GM18505 (cell line): ENCODE measurements at regions not wholly inside any gene's neighbourhood (a gene's known extent, or its start where the extent isn't known, plus 50 kb on each side); places are given as distances from the start of the nearest gene placed in this dataset.

Experiments used
- ATAC-seq: cut with Tn5 transposase; IDR thresholded peaks from one replicate; pipeline ENCODE4 v1.9.1; 2021; ENCODE audit not compliant: unreplicated experiment
- POLR2A ChIP-seq: IDR thresholded peaks from 4 replicates; pipeline ENCODE4 v1.6.1; 2011; ENCODE audit warnings: borderline replicate concordance; ENCODE audit not compliant: insufficient read depth, insufficient read length; ENCODE audit errors: extremely low read depth

DNA sequence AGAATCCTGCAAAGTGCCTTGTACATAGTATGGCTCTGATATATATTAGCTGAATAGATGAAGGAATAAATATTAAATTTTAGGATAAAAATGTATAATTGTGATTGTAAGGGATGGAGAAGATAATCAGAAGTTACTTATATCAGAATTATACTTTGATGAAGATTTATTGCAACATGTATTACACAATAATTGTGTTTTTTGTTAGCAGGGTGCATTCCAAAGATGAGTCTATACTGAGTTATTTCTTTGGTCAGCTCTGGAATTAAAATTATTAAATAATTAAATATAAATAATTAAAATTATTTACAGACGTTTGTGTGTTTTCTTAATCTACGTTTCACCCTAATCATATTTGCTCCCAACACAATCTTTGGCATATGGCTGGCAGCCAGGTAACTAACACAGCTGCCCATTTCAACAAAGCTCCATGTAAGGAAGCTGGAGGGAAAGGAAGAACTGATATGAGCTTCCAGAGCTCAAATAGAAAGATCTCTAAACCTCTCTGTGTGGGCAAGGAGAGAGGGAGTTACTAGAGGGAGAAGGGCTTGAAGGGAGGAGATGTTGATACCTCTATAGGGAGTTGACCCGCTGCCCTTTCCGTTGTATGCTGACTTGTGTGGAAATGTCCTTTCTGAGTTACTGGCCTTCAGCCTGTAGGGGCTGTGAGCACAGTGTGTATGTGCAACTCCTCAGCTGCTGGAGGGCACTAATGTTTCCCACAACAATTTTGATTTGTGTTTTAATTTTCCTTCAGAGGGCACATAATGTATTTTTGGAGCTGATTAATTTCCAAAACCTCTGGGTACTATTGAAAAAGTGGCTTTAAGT is 403.4 kb downstream of the MAN2A1 start:
- no peak for TF ChIP-seq POLR2A
- no peak for ATAC-seq

- TF ChIP-seq POLR2A: no peak
- no peak for ATAC-seq
These were observed 404.4 kb downstream of the MAN2A1 start for GRCh38 chr5:110094109-110094508.

DNA sequence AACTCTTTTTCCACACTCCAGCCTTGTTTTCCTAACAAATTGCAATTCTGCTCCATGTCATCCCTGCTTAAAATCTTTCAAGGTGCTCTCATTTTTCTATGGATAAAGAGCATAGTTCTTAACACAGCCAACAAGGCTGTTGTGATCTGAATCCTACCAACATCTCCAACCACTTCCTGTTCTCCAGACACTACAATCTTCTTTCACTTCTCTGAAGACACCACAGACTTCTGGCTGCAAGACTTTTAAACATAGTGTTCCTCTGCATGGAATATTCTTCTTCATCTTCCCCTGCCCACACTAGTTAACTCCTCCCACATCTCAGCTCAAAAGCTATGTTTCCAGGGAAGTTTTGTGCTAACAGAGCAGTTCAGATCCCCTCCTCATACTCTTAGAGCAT is 404.8 kb downstream of the MAN2A1 start:
- ATAC-seq: no peak
- no peak for TF ChIP-seq POLR2A

GRCh38 chr5:110096419-110096818 is 406.7 kb downstream of the MAN2A1 start:
- ATAC-seq: no peak
- TF ChIP-seq POLR2A: no peak

GRCh38 chr5:110099572-110099971 is 409.8 kb downstream of the MAN2A1 start:
- no peak for TF ChIP-seq POLR2A
- ATAC-seq: no peak

DNA sequence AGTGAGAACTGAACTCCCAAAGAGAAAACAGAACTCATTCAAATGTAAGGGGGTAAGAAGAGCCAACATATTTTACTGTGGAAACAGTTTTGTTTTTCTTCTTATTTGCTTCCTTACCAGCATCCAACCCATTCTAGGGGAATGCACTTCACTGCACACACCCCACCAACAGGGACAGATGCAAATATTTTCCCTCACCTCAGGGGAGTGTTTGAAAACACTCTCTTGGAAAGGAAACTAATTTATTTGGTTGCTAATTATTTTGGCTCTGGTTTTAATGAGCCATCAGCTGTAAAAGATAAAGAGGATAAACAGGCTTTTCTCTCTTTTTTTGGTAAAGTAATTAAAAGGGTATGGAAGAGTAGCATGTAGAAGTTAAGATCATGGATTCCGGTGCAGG is 413.4 kb downstream of the MAN2A1 start:
- TF ChIP-seq POLR2A: no peak
- no peak for ATAC-seq

- TF ChIP-seq POLR2A: no peak
- ATAC-seq: no peak
These were observed 414.5 kb downstream of the MAN2A1 start for GRCh38 chr5:110104060-110104725.

DNA sequence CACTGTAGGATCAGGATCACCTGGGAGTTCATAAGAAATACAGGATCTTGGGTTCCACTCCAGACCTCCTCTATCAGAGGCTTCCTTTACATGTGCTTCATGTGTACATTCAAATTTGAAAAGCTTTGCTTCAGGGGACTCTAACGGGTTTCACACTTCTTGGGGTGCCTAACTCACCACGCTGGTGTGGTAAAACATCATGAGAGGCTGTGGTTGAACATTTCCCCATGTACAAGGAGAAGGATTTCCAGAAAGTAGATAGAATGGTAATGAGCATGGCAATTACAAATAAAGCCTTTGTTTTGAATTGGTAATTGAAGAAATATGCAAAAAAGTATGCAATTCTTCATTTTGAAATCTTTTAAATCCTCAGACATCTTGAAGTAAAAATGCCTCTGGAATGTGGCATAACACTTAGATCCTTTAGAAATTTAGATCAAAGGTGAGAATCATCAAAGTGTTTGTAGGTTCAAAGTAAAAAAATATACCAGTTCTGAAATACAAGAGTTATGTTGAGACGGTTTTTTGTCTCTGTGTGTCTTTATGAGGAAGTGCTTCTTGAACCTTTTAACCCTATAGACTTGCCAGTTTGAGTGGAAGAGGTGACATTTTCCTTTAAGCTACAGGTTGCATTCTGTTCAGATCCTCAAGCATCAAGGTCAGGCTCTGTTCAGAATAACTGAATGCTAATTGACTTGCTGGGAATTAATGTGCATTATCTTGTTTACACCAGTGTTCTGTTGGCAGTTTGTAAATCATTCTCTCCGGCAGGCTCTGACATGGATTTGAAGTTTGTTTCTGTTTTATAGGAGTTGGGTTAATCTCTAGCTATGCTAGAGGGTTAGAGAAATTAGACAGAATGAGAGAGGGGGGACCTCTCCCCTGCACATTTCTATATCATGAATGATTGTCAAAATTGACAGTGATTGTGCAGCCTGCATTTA is 415.3 kb downstream of the MAN2A1 start:
- no peak for TF ChIP-seq POLR2A
- no peak for ATAC-seq

GRCh38 chr5:110105692-110106091 is 416.0 kb downstream of the MAN2A1 start:
- ATAC-seq: no peak
- no peak for TF ChIP-seq POLR2A

- TF ChIP-seq POLR2A: no peak
These were observed 417.0 kb downstream of the MAN2A1 start for GRCh38 chr5:110106750-110107149.

DNA sequence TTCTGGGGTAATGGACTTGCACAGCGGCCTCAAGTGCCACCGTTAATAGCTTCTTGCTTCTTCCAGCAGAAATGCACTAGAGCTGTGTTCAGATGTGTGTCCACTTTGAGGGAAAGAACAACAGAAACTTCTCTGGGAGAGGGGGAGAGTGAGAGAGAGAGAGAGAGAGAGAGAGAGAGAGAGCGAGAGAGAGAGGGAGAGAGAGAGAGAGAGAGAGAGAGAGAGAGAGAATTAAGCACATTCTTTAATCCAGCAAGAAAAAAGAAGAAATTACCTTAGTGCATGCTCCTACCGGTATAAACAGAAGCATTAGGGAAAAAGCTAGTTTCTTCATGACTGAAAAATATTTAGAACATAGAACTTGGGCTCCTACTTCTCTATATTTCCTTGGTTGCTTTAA is 418.8 kb downstream of the MAN2A1 start:
- TF ChIP-seq POLR2A: no peak
- no peak for ATAC-seq

More at GRCh38 chr5:110106750-110107149, 417.0 kb downstream of the MAN2A1 start:
- no peak for ATAC-seq

GRCh38 chr5:110109667-110110066 is 419.9 kb downstream of the MAN2A1 start:
- ATAC-seq: no peak
- no peak for TF ChIP-seq POLR2A

- ATAC-seq: no peak
- no peak for TF ChIP-seq POLR2A
These were observed 422.6 kb downstream of the MAN2A1 start for GRCh38 chr5:110112348-110112747.

DNA sequence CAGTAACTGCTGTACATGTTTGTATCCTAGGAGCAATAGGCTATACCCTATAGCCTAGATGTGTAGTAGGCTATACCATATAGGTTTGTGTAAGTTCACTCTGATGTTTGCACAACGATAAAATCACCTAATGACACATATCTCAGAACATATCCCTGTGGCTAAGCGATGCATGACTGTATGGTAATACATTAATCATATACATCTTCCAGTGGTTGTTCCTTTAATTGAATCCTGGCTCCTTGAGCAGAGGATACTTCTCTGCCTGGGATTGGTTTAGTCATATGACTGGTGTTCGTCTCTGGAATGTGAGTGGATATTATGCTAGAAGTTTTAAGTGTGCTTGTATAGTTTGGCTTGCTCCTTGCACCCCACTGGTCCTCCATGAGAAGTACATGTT is 425.8 kb downstream of the MAN2A1 start:
- ATAC-seq: no peak
- TF ChIP-seq POLR2A: no peak

GRCh38 chr5:110116539-110116938 is 426.8 kb downstream of the MAN2A1 start:
- ATAC-seq: no peak
- no peak for TF ChIP-seq POLR2A
